AG09309 (cell line): ENCODE measurements at regions not wholly inside any gene's neighbourhood (a gene's known extent, or its start where the extent isn't known, plus 50 kb on each side); places are given as distances from the start of the nearest gene placed in this dataset.

Experiments
- DNase-seq: peaks from one replicate; pipeline ENCODE4 v3.0.0-alpha.2; 2010; ENCODE audit warnings: low read depth
- H3K4me3 ChIP-seq: 2 replicates; pipeline ENCODE4 v1.5.1; 2011; ENCODE audit warnings: mild to moderate bottlenecking, low read depth, low read length, moderate library complexity; ENCODE audit not compliant: control insufficient read depth
- CTCF ChIP-seq: IDR thresholded peaks from 2 replicates; pipeline ENCODE4 v1.5.1; 2011; ENCODE audit warnings: mild to moderate bottlenecking, low read depth, low read length, inconsistent platforms; ENCODE audit not compliant: insufficient read depth, control insufficient read depth; ENCODE audit errors: missing control alignments

GRCh38 chr4:121464854-121465253 lies 84.0 kb upstream of the QRFPR start:
- TF ChIP-seq CTCF: no peak
- DNase-seq: no peak
- H3K4me3 ChIP-seq: no peak overlapping the region

- no peak overlapping the region for H3K4me3 ChIP-seq
- peak; percentile 78 for TF ChIP-seq CTCF
- DNase-seq: peak; percentile 37
Observed at GRCh38 chr4:121462660-121463261, 81.9 kb upstream of the QRFPR start.

GRCh38 chr4:121459026-121459425 lies 78.2 kb upstream of the QRFPR start:
- DNase-seq: no peak
- no peak overlapping the region for H3K4me3 ChIP-seq
- TF ChIP-seq CTCF: no peak

- no peak overlapping the region for H3K4me3 ChIP-seq
- no peak for TF ChIP-seq CTCF
- DNase-seq: no peak
Observed at GRCh38 chr4:121457278-121457875, 76.6 kb upstream of the QRFPR start.

GRCh38 chr4:121455285-121455684 lies 74.5 kb upstream of the QRFPR start:
- no peak for DNase-seq

GRCh38 chr4:121454251-121454979 lies 73.6 kb upstream of the QRFPR start:
- no peak for DNase-seq
- H3K4me3 ChIP-seq: no peak overlapping the region
- TF ChIP-seq CTCF: no peak

More at GRCh38 chr4:121455285-121455684, 74.5 kb upstream of the QRFPR start:
- TF ChIP-seq CTCF: no peak
- H3K4me3 ChIP-seq: no peak overlapping the region

GRCh38 chr4:121451310-121451709 lies 70.5 kb upstream of the QRFPR start:
- no peak for DNase-seq
- H3K4me3 ChIP-seq: no peak overlapping the region
- no peak for TF ChIP-seq CTCF
